K562 (cell line): ENCODE measurements at regions not wholly inside any gene's neighbourhood (a gene's known extent, or its start where the extent isn't known, plus 50 kb on each side); places are given as distances from the start of the nearest gene placed in this dataset.

Experiments used
- CBX1 ChIP-seq: sonication (generic); IDR thresholded peaks from 2 replicates; pipeline ENCODE4 v1.6.1; 2016; ENCODE audit warnings: antibody characterized with exemption, low read depth, mild to moderate bottlenecking
- CTCF ChIP-seq, 3 experiments: IDR thresholded peaks in 2 of 3; conservative IDR thresholded peaks in 1 of 3; 2 replicates each; pipeline ENCODE4 v1.5.1; 2011 to 2012; ENCODE audit warnings: low read length in 3 of 3, mild to moderate bottlenecking in 3 of 3, control low read depth in 2 of 3, improper control_type of control experiment in 1 of 3, inconsistent platforms in 1 of 3, low read depth in 1 of 3, mixed read lengths in 1 of 3, moderate library complexity in 1 of 3; ENCODE audit not compliant: insufficient read depth in 2 of 3
- DMBX1 ChIP-seq: fragments of 250-450 bp; sonication (Bioruptor Pico); IDR thresholded peaks from 2 replicates; pipeline ENCODE4 v1.8.0; 2022; ENCODE audit warnings: inconsistent platforms, mild to moderate bottlenecking, moderate library complexity, borderline replicate concordance
- ESRRA ChIP-seq: fragments of 450-650 bp; IDR thresholded peaks from 2 replicates; pipeline ENCODE4 v1.6.1; 2014; ENCODE audit warnings: low read depth, mild to moderate bottlenecking, moderate library complexity, borderline replicate concordance
- EZH2 ChIP-seq: IDR thresholded peaks from 2 replicates; pipeline ENCODE4 v1.6.1; 2012; ENCODE audit warnings: low read depth, mild to moderate bottlenecking, inconsistent platforms, low read length, borderline replicate concordance
- KLF10 ChIP-seq: fragments of 250-450 bp; sonication (Bioruptor Pico); IDR thresholded peaks from 2 replicates; pipeline ENCODE4 v1.6.1; 2021; ENCODE audit warnings: matching md5 sums
- NR3C1 ChIP-seq: sonication (generic); formaldehyde crosslinking; IDR thresholded peaks from 2 replicates; pipeline ENCODE4 v1.8.1; 2022; ENCODE audit warnings: missing genetic modification reagents
- NR4A1 ChIP-seq, 2 experiments: fragments of 250-450 bp in 1 of 2; fragments of 450-650 bp in 1 of 2; sonication (Bioruptor Pico) in 1 of 2; IDR thresholded peaks; 2 replicates each; pipeline versions ENCODE4 v1.4.0 to v1.6.1; 2016 to 2020; ENCODE audit warnings: mild to moderate bottlenecking in 2 of 2, missing compliant biosample characterization in 1 of 2, missing genetic modification characterization in 1 of 2, moderate library complexity in 1 of 2
- ZNF347 ChIP-seq: fragments of 450-650 bp; formaldehyde crosslinking; IDR thresholded peaks from 2 replicates; pipeline ENCODE4 v1.4.0; 2020; ENCODE audit warnings: low read depth, mild to moderate bottlenecking, moderate library complexity
- ZSCAN32 ChIP-seq: fragments of 450-650 bp; formaldehyde crosslinking; IDR thresholded peaks from 2 replicates; pipeline ENCODE4 v1.4.0; 2020; ENCODE audit warnings: mild to moderate bottlenecking, moderate library complexity

DNA sequence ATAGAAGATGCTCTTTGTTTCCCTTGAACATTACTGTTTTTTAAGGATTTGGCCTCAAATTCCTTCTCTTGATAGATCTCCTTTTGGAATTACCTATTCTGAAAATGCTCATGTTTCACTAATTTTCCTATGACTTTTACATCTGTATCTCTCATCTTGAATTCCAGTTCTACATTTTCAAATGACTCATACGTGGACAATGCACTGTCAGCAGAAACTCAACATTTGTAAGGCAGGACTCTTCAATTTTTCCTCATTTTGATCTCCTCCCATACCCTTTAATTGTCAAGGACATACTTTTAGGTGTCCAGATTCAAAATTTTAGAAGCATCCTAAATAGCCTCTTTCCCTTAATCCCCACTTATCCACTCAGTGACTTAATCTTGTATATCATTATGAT, 341.0 kb upstream of the RASGRP1 start:
- no peak for TF ChIP-seq ZNF347 (CRISPR knock-in tag)
- no peak for TF ChIP-seq CTCF (IDR thresholded peaks at IDR 0.05 in 2 of 3, conservative IDR thresholded peaks at IDR 0.05 in 1 of 3; ENCODE audit: insufficient read depth in 2 of 3, low read depth in 1 of 3, low read length in 3 of 3)
- no peak for TF ChIP-seq CBX1
- TF ChIP-seq KLF10 (CRISPR knock-in tag), result no peak
- no peak for TF ChIP-seq EZH2
- TF ChIP-seq DMBX1, result no peak
- no peak for TF ChIP-seq NR3C1 (CRISPR knock-in tag)
- TF ChIP-seq ESRRA, result no peak
- TF ChIP-seq NR4A1 (CRISPR knock-in tag; IDR thresholded peaks at IDR 0.05), result no peak
- TF ChIP-seq NR4A1 (tag; IDR thresholded peaks at IDR 0.05), result no peak
- TF ChIP-seq ZSCAN32, result no peak
